Thyroid gland (tissue), 4 donors: ENCODE measurements at regions not wholly inside any gene's neighbourhood (a gene's known extent, or its start where the extent isn't known, plus 50 kb on each side); places are given as distances from the start of the nearest gene placed in this dataset.

ENCODE experiments used
- DNase-seq, 2 donors: peaks; one replicate each; pipeline ENCODE4 v3.0.0-alpha.2; 2019
- H3K27ac ChIP-seq, 3 donors: fragments of 200-600 bp; sonication (generic); 1 replicate in 2 of 3; 2 replicates in 1 of 3; pipeline ENCODE4 v1.5.1; 2016 to 2019; ENCODE audit warnings: mild to moderate bottlenecking in 1 of 3, moderate library complexity in 1 of 3
- H3K27me3 ChIP-seq: fragments of 200-600 bp; sonication (generic); one replicate; pipeline ENCODE4 v1.5.1; 2019
- H3K36me3 ChIP-seq, 2 donors: fragments of 200-600 bp; sonication (generic); one replicate each; pipeline ENCODE4 v1.5.1; 2016 to 2019
- H3K4me1 ChIP-seq, 2 donors: fragments of 200-600 bp; sonication (generic); one replicate each; pipeline ENCODE4 v1.5.1; 2017 to 2019
- H3K4me3 ChIP-seq, 3 donors: fragments of 200-600 bp; sonication (generic); replicated peaks in 1 of 3; 1 replicate in 2 of 3; 2 replicates in 1 of 3; pipeline ENCODE4 v1.5.1; 2016; ENCODE audit warnings: mild to moderate bottlenecking in 1 of 3
- H3K9me3 ChIP-seq: fragments of 200-600 bp; sonication (generic); one replicate; pipeline ENCODE4 v1.5.1; 2017
- POLR2A ChIP-seq, 2 donors: fragments of 450-650 bp; IDR thresholded peaks; one replicate each; pipeline ENCODE4 v1.6.1; 2017; ENCODE audit warnings: antibody characterized with exemption in 2 of 2, mild to moderate bottlenecking in 2 of 2, moderate library complexity in 1 of 2
- WGBS, 2 donors: methylation state at CpG; one replicate each; pipeline ENCODE4 v1.1.5; 2017; 5-methylcytosine and 5-hydroxymethylcytosine counted together
- intact Hi-C: fragments of 100-400 bp; cut with DNase I; formaldehyde crosslinking; loops from one replicate; pipeline ENCODE4 v1.15.1; 2023
- TF ChIP-seq, protein P1 (sequence below), 6 experiments: fragments of 200-600 bp in 3 of 6; fragments of 450-650 bp in 3 of 6; sonication (generic) in 3 of 6; IDR thresholded peaks; one replicate each; pipeline ENCODE4 v1.5.1; 2016 to 2019; ENCODE audit warnings: antibody characterized with exemption in 6 of 6, mild to moderate bottlenecking in 2 of 6, inconsistent platforms in 1 of 6, moderate library complexity in 1 of 6

DNA sequence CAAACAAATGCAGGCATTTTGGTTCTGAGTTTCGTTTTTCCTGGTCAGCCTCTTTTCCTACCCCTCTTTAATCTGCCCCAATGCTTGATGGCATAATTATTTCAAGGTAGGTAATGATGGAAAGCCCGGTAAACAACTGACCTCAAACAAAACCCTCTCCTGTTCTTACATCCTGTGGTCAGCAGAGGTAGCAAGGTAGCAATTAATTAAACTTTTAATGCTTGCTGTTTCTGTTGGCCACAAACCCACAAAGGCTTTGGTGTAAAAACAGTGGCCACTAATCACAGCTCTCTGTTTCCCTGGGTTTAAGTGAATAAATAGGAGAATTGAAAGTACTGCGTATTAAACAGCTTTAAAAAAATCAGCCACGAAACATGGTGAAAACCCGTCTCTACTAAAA is 261.5 kb upstream of the SOX4 start:
- intact Hi-C loops: no loop called here
- no peak for DNase-seq
- Histone ChIP-seq H3K4me1 (no peaks in the 10 kb centered on the region), H3K36me3 (no peaks in the 10 kb centered on the region), H3K4me3 (no peak overlapping the region), H3K9me3 (no peaks in the 10 kb centered on the region), H3K27ac (no peak overlapping the region), H3K27me3 (no peaks in the 10 kb centered on the region)
- TF ChIP-seq, protein P1, sequence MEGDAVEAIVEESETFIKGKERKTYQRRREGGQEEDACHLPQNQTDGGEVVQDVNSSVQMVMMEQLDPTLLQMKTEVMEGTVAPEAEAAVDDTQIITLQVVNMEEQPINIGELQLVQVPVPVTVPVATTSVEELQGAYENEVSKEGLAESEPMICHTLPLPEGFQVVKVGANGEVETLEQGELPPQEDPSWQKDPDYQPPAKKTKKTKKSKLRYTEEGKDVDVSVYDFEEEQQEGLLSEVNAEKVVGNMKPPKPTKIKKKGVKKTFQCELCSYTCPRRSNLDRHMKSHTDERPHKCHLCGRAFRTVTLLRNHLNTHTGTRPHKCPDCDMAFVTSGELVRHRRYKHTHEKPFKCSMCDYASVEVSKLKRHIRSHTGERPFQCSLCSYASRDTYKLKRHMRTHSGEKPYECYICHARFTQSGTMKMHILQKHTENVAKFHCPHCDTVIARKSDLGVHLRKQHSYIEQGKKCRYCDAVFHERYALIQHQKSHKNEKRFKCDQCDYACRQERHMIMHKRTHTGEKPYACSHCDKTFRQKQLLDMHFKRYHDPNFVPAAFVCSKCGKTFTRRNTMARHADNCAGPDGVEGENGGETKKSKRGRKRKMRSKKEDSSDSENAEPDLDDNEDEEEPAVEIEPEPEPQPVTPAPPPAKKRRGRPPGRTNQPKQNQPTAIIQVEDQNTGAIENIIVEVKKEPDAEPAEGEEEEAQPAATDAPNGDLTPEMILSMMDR (IDR thresholded peaks at IDR 0.05): peak in 1 of 6 experiments; percentile 16
- TF ChIP-seq POLR2A (IDR thresholded peaks at IDR 0.05): no peak
- 93 to 95% methylated on average over 5 of the region's 5 CpGs for WGBS, 2 donors

DNA sequence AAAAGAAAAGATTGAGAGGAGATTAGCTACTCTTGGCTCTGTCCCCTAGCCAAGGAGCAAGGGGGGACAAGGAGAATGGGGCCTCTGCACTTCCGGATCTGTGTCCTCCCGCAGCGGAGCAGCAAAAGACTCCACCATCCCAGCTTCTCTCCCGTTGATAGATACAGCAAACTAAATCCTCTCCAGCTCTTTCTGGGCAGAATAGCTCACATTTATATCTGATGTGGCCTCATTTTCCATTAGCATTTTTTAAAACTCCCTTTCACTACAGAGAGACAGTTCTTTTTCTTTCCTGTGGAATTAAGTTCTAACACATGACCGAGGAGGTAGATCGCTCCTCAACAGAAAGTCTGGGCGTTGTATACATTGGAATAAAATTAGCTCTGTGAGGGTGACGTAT is 260.9 kb upstream of the SOX4 start:
- no peak for TF ChIP-seq POLR2A (IDR thresholded peaks at IDR 0.05)
- TF ChIP-seq, protein P1 (IDR thresholded peaks at IDR 0.05): no peak
- H3K4me1 ChIP-seq: no peaks in the 10 kb centered on the region
- no peaks in the 10 kb centered on the region for H3K36me3 ChIP-seq
- no peaks in the 10 kb centered on the region for H3K27me3 ChIP-seq
- no peak for DNase-seq
- intact Hi-C loops: no loop called here
- WGBS, 2 donors: 83 to 90% methylated on average over 8 of the region's 8 CpGs
- no peaks in the 10 kb centered on the region for H3K9me3 ChIP-seq
- no peak overlapping the region for H3K27ac ChIP-seq
- no peak overlapping the region for H3K4me3 ChIP-seq

DNA sequence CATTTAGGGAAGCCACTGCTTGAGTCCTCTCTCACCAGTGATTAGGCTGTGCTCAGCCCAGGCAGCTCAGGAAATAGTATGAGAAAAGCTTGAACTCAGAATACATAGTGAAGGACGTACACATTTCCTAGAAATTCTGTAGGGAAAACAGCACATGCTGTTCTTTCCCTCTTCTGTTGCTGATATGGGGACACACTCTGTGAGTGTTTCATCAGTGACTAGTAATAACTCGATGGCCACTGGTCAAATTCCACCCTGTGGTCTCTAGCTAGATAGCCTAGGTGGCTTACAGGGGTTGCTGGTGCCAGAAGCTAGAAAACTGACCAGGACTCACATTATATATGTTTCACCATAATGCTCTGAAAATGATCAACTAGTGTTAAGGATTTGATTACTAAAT is 259.8 kb upstream of the SOX4 start:
- no peak for TF ChIP-seq POLR2A (IDR thresholded peaks at IDR 0.05)
- TF ChIP-seq, protein P1 (IDR thresholded peaks at IDR 0.05): no peak
- DNase-seq: no peak
- intact Hi-C loops: no loop called here

DNA sequence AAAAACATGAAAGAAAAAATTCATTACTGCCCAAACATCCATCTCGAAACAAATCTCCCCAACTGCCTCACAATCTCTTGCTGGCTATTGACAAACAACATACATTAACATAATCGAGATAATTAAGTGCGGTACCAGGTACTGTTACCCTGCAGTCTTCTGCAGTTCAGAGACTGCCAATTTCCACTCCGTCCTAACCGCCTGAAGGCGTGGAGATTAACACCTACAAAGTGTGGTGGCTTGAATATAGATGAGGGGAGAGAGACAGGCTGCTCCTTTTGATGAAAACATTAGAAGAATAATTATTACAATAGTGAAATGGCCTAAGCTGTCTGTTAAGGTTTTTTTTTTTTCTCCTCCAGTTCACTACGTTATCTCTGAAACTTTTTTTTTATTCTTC is 258.9 kb upstream of the SOX4 start:
- Histone ChIP-seq H3K9me3 (no peaks in the 10 kb centered on the region), H3K4me3 (no peak overlapping the region), H3K27me3 (no peaks in the 10 kb centered on the region), H3K36me3 (no peaks in the 10 kb centered on the region), H3K27ac (no peak overlapping the region), H3K4me1 (no peaks in the 10 kb centered on the region)
- DNase-seq: no peak
- intact Hi-C loops: no loop called here
- WGBS, 2 donors: 95 to 97% methylated on average over 7 of the region's 7 CpGs
- no peak for TF ChIP-seq POLR2A (IDR thresholded peaks at IDR 0.05)
- TF ChIP-seq, protein P1 (IDR thresholded peaks at IDR 0.05): no peak

More for the DNA sequence above, 259.8 kb upstream of the SOX4 start:
- Histone ChIP-seq H3K4me1 (no peaks in the 10 kb centered on the region), H3K27me3 (no peaks in the 10 kb centered on the region), H3K36me3 (no peaks in the 10 kb centered on the region), H3K27ac (no peak overlapping the region), H3K9me3 (no peaks in the 10 kb centered on the region), H3K4me3 (no peak overlapping the region)
- 84 to 86% methylated on average over 2 of the region's 2 CpGs for WGBS, 2 donors

DNA sequence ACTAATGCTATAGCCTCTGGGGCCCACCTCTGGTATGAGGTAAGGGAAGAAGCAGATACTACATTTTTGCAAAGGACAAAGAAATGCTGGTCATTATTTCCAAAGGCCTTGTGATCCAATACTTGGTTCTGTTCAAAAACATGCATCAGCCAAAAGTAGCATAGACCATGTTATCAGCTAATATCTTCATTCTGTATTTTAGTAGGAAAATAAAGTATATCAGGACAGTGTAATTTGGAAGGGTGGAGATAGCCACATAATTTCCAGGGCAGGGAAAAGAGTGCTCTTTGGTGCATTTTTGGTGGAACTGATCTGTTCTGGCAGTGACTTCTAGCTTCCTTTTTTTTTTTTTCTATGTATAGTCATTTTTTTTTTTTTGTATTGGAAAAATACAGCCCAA is 258.0 kb upstream of the SOX4 start:
- H3K27ac ChIP-seq: no peak overlapping the region
- intact Hi-C loops: no loop called here
- no peaks in the 10 kb centered on the region for H3K9me3 ChIP-seq
- H3K4me1 ChIP-seq: peaks cover 0 to 7% of the 10 kb centered on the region in 2 donors
- H3K36me3 ChIP-seq: no peaks in the 10 kb centered on the region
- H3K4me3 ChIP-seq: no peak overlapping the region
- no peaks in the 10 kb centered on the region for H3K27me3 ChIP-seq
- no peak for TF ChIP-seq POLR2A (IDR thresholded peaks at IDR 0.05)
- TF ChIP-seq, protein P1 (IDR thresholded peaks at IDR 0.05): no peak
- no peak for DNase-seq
